ENCODE measurements at regions not wholly inside any gene's neighbourhood (a gene's known extent, or its start where the extent isn't known, plus 50 kb on each side); places are given as distances from the start of the nearest gene placed in this dataset.

DNA sequence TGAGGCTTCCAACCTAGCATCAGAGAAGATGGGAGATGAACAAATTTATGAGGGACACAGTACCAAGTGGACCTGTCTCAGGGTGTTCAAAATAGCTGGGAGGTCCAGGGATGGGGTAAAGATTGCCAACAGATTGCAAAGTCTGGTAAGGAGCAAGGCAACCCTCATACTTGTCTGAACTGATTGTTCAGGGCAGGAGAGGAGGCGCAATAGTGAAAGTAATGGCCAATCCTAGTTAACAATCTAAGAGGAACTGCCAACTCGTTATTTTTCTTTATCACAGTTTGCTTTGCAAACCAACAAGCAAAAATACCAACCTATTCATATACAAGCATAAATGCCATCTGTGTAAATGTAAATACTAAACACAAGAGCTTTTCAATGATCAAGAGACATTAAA is 78.4 kb upstream of the S1PR1 start:
- Histone ChIP-seq H3K4me1 (ENCODE audit: control insufficient read depth, insufficient read depth, low read length) (no peaks in the 10 kb centered on the region), H3K9me3 (ENCODE audit: control insufficient read depth, insufficient read depth, low read depth, low read length) (no peaks in the 10 kb centered on the region), H3K27ac (ENCODE audit: extremely low read depth, low read depth, low read length) (no peak overlapping the region), H3K36me3 (ENCODE audit: control insufficient read depth in 2 of 2, insufficient read depth in 1 of 2, low read length in 2 of 2) (no peaks in the 10 kb centered on the region), H3K4me3 (ENCODE audit: low read depth, low read length) (no peak overlapping the region)
- CTCF ChIA-PET, result interaction anchor here (1.4 kb wide), 1 partner anchor 9 kb away, joined by 5 read pairs; no protein-coding TSS in a partner anchor
- POLR2A ChIA-PET, result no interaction called here
- TF ChIP-seq SP2 (tag by site-specific recombination; IDR thresholded peaks at IDR 0.05), result no peak
- no peak for TF ChIP-seq ZNF510 (tag by site-specific recombination; IDR thresholded peaks at IDR 0.05; ENCODE audit: insufficient replicate concordance)
- TF ChIP-seq ZNF701 (tag by site-specific recombination; IDR thresholded peaks at IDR 0.05), result no peak
- no peak for TF ChIP-seq ZFHX2 (tag by site-specific recombination; conservative IDR thresholded peaks at IDR 0.05)
- TF ChIP-seq, protein P1, sequence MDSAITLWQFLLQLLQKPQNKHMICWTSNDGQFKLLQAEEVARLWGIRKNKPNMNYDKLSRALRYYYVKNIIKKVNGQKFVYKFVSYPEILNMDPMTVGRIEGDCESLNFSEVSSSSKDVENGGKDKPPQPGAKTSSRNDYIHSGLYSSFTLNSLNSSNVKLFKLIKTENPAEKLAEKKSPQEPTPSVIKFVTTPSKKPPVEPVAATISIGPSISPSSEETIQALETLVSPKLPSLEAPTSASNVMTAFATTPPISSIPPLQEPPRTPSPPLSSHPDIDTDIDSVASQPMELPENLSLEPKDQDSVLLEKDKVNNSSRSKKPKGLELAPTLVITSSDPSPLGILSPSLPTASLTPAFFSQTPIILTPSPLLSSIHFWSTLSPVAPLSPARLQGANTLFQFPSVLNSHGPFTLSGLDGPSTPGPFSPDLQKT (IDR thresholded peaks at IDR 0.05; ENCODE audit: borderline replicate concordance, low read depth, low read length), result no peak
- TF ChIP-seq, protein P2, sequence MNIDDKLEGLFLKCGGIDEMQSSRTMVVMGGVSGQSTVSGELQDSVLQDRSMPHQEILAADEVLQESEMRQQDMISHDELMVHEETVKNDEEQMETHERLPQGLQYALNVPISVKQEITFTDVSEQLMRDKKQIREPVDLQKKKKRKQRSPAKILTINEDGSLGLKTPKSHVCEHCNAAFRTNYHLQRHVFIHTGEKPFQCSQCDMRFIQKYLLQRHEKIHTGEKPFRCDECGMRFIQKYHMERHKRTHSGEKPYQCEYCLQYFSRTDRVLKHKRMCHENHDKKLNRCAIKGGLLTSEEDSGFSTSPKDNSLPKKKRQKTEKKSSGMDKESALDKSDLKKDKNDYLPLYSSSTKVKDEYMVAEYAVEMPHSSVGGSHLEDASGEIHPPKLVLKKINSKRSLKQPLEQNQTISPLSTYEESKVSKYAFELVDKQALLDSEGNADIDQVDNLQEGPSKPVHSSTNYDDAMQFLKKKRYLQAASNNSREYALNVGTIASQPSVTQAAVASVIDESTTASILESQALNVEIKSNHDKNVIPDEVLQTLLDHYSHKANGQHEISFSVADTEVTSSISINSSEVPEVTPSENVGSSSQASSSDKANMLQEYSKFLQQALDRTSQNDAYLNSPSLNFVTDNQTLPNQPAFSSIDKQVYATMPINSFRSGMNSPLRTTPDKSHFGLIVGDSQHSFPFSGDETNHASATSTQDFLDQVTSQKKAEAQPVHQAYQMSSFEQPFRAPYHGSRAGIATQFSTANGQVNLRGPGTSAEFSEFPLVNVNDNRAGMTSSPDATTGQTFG (tag by site-specific recombination; IDR thresholded peaks at IDR 0.05; ENCODE audit: borderline replicate concordance), result no peak
- TF ChIP-seq ZNF521 (tag by site-specific recombination; IDR thresholded peaks at IDR 0.05), result no peak
- TF ChIP-seq, protein P3, sequence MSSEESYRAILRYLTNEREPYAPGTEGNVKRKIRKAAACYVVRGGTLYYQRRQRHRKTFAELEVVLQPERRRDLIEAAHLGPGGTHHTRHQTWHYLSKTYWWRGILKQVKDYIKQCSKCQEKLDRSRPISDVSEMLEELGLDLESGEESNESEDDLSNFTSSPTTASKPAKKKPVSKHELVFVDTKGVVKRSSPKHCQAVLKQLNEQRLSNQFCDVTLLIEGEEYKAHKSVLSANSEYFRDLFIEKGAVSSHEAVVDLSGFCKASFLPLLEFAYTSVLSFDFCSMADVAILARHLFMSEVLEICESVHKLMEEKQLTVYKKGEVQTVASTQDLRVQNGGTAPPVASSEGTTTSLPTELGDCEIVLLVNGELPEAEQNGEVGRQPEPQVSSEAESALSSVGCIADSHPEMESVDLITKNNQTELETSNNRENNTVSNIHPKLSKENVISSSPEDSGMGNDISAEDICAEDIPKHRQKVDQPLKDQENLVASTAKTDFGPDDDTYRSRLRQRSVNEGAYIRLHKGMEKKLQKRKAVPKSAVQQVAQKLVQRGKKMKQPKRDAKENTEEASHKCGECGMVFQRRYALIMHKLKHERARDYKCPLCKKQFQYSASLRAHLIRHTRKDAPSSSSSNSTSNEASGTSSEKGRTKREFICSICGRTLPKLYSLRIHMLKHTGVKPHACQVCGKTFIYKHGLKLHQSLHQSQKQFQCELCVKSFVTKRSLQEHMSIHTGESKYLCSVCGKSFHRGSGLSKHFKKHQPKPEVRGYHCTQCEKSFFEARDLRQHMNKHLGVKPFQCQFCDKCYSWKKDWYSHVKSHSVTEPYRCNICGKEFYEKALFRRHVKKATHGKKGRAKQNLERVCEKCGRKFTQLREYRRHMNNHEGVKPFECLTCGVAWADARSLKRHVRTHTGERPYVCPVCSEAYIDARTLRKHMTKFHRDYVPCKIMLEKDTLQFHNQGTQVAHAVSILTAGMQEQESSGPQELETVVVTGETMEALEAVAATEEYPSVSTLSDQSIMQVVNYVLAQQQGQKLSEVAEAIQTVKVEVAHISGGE (tag by site-specific recombination; conservative IDR thresholded peaks at IDR 0.05; ENCODE audit: low read depth), result no peak
- no peak for TF ChIP-seq ZNF324 (tag by site-specific recombination; IDR thresholded peaks at IDR 0.05)
- no peak for TF ChIP-seq REPIN1 (tag by site-specific recombination; IDR thresholded peaks at IDR 0.05; ENCODE audit: low read depth)
- no peak for TF ChIP-seq ZNF514 (tag by site-specific recombination; IDR thresholded peaks at IDR 0.05)
- no peak for TF ChIP-seq ZNF791 (tag by site-specific recombination; IDR thresholded peaks at IDR 0.05)
- TF ChIP-seq, protein P4, sequence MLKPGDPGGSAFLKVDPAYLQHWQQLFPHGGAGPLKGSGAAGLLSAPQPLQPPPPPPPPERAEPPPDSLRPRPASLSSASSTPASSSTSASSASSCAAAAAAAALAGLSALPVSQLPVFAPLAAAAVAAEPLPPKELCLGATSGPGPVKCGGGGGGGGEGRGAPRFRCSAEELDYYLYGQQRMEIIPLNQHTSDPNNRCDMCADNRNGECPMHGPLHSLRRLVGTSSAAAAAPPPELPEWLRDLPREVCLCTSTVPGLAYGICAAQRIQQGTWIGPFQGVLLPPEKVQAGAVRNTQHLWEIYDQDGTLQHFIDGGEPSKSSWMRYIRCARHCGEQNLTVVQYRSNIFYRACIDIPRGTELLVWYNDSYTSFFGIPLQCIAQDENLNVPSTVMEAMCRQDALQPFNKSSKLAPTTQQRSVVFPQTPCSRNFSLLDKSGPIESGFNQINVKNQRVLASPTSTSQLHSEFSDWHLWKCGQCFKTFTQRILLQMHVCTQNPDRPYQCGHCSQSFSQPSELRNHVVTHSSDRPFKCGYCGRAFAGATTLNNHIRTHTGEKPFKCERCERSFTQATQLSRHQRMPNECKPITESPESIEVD (tag by site-specific recombination; IDR thresholded peaks at IDR 0.05), result no peak
- TF ChIP-seq ZNF529 (tag by site-specific recombination; IDR thresholded peaks at IDR 0.05; ENCODE audit: insufficient replicate concordance), result no peak
- TF ChIP-seq, protein P5, sequence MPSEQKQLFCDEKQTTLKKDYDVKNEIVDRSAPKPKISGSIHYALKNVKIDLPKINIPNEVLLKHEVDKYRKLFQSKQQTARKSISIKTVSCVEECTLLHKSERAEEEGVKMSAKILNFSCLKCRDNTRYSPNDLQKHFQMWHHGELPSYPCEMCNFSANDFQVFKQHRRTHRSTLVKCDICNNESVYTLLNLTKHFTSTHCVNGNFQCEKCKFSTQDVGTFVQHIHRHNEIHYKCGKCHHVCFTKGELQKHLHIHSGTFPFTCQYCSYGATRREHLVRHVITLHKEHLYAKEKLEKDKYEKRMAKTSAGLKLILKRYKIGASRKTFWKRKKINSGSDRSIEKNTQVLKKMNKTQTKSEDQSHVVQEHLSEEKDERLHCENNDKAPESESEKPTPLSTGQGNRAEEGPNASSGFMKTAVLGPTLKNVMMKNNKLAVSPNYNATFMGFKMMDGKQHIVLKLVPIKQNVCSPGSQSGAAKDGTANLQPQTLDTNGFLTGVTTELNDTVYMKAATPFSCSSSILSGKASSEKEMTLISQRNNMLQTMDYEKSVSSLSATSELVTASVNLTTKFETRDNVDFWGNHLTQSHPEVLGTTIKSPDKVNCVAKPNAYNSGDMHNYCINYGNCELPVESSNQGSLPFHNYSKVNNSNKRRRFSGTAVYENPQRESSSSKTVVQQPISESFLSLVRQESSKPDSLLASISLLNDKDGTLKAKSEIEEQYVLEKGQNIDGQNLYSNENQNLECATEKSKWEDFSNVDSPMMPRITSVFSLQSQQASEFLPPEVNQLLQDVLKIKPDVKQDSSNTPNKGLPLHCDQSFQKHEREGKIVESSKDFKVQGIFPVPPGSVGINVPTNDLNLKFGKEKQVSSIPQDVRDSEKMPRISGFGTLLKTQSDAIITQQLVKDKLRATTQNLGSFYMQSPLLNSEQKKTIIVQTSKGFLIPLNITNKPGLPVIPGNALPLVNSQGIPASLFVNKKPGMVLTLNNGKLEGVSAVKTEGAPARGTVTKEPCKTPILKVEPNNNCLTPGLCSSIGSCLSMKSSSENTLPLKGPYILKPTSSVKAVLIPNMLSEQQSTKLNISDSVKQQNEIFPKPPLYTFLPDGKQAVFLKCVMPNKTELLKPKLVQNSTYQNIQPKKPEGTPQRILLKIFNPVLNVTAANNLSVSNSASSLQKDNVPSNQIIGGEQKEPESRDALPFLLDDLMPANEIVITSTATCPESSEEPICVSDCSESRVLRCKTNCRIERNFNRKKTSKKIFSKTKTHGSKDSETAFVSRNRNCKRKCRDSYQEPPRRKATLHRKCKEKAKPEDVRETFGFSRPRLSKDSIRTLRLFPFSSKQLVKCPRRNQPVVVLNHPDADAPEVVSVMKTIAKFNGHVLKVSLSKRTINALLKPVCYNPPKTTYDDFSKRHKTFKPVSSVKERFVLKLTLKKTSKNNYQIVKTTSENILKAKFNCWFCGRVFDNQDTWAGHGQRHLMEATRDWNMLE (tag by site-specific recombination; conservative IDR thresholded peaks at IDR 0.05; ENCODE audit: low read depth), result no peak
- TF ChIP-seq, protein P6, sequence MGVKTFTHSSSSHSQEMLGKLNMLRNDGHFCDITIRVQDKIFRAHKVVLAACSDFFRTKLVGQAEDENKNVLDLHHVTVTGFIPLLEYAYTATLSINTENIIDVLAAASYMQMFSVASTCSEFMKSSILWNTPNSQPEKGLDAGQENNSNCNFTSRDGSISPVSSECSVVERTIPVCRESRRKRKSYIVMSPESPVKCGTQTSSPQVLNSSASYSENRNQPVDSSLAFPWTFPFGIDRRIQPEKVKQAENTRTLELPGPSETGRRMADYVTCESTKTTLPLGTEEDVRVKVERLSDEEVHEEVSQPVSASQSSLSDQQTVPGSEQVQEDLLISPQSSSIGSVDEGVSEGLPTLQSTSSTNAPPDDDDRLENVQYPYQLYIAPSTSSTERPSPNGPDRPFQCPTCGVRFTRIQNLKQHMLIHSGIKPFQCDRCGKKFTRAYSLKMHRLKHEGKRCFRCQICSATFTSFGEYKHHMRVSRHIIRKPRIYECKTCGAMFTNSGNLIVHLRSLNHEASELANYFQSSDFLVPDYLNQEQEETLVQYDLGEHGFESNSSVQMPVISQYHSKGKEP (tag by site-specific recombination; IDR thresholded peaks at IDR 0.05), result no peak
- no peak for TF ChIP-seq ZNF155 (tag by site-specific recombination; IDR thresholded peaks at IDR 0.05)
- TF ChIP-seq, protein P7, sequence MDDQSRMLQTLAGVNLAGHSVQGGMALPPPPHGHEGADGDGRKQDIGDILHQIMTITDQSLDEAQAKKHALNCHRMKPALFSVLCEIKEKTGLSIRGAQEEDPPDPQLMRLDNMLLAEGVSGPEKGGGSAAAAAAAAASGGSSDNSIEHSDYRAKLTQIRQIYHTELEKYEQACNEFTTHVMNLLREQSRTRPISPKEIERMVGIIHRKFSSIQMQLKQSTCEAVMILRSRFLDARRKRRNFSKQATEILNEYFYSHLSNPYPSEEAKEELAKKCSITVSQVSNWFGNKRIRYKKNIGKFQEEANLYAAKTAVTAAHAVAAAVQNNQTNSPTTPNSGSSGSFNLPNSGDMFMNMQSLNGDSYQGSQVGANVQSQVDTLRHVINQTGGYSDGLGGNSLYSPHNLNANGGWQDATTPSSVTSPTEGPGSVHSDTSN (CRISPR knock-in tag; IDR thresholded peaks at IDR 0.05), result no peak

Measured in HEK293 (cell line).